ENCODE measurements at regions not wholly inside any gene's neighbourhood (a gene's known extent, or its start where the extent isn't known, plus 50 kb on each side); places are given as distances from the start of the nearest gene placed in this dataset.

GRCh38 chr1:4549930-4550329 lies 104.5 kb upstream of the AJAP1 start:
- Histone ChIP-seq H3K9me3 (no peaks in the 10 kb centered on the region), H3K36me3 (no peaks in the 10 kb centered on the region), H3K4me1 (ENCODE audit: control insufficient read depth in 1 of 2, insufficient read depth in 1 of 2, low read depth in 1 of 2, low read length in 1 of 2) (no peaks in the 10 kb centered on the region), H3K4me3 (ENCODE audit: low read depth in 1 of 2, low read length in 1 of 2) (no peak overlapping the region), H3K27ac (no peak overlapping the region), H3K27me3 (no peaks in the 10 kb centered on the region)
- no peak for TF ChIP-seq CTCF (IDR thresholded peaks at IDR 0.05)

- no peak overlapping the region for H3K27ac ChIP-seq
- no peaks in the 10 kb centered on the region for H3K27me3 ChIP-seq
- no peaks in the 10 kb centered on the region for H3K4me1 ChIP-seq (ENCODE audit: control insufficient read depth in 1 of 2, insufficient read depth in 1 of 2, low read depth in 1 of 2, low read length in 1 of 2)
- H3K36me3 ChIP-seq = no peaks in the 10 kb centered on the region
- no peaks in the 10 kb centered on the region for H3K9me3 ChIP-seq
- no peak for TF ChIP-seq CTCF (IDR thresholded peaks at IDR 0.05)
- no peak overlapping the region for H3K4me3 ChIP-seq (ENCODE audit: low read depth in 1 of 2, low read length in 1 of 2)
Measured at GRCh38 chr1:4550941-4551340, 103.5 kb upstream of the AJAP1 start.

GRCh38 chr1:4551706-4552105 lies 102.7 kb upstream of the AJAP1 start:
- Histone ChIP-seq H3K27ac (no peak overlapping the region), H3K36me3 (no peaks in the 10 kb centered on the region), H3K9me3 (no peaks in the 10 kb centered on the region), H3K27me3 (no peaks in the 10 kb centered on the region), H3K4me3 (ENCODE audit: low read depth in 1 of 2, low read length in 1 of 2) (no peak overlapping the region), H3K4me1 (ENCODE audit: control insufficient read depth in 1 of 2, insufficient read depth in 1 of 2, low read depth in 1 of 2, low read length in 1 of 2) (no peaks in the 10 kb centered on the region)
- no peak for TF ChIP-seq CTCF (IDR thresholded peaks at IDR 0.05)

GRCh38 chr1:4553761-4554160 lies 100.6 kb upstream of the AJAP1 start:
- TF ChIP-seq CTCF (IDR thresholded peaks at IDR 0.05) = no peak
- no peaks in the 10 kb centered on the region for H3K4me1 ChIP-seq (ENCODE audit: control insufficient read depth in 1 of 2, insufficient read depth in 1 of 2, low read depth in 1 of 2, low read length in 1 of 2)
- no peaks in the 10 kb centered on the region for H3K27me3 ChIP-seq
- H3K4me3 ChIP-seq (ENCODE audit: low read depth in 1 of 2, low read length in 1 of 2) = no peak overlapping the region
- no peaks in the 10 kb centered on the region for H3K9me3 ChIP-seq
- no peak overlapping the region for H3K27ac ChIP-seq
- no peaks in the 10 kb centered on the region for H3K36me3 ChIP-seq

- no peak overlapping the region for H3K4me3 ChIP-seq (ENCODE audit: low read depth in 1 of 2, low read length in 1 of 2)
- no peak overlapping the region for H3K27ac ChIP-seq
- H3K4me1 ChIP-seq (ENCODE audit: control insufficient read depth in 1 of 2, insufficient read depth in 1 of 2, low read depth in 1 of 2, low read length in 1 of 2) = no peaks in the 10 kb centered on the region
- TF ChIP-seq CTCF (IDR thresholded peaks at IDR 0.05) = no peak
- H3K27me3 ChIP-seq = no peaks in the 10 kb centered on the region
- H3K36me3 ChIP-seq = no peaks in the 10 kb centered on the region
- no peaks in the 10 kb centered on the region for H3K9me3 ChIP-seq
Measured at GRCh38 chr1:4554271-4554865, 100.0 kb upstream of the AJAP1 start.

GRCh38 chr1:4557949-4558348 lies 96.5 kb upstream of the AJAP1 start:
- Histone ChIP-seq H3K27ac (no peak overlapping the region), H3K36me3 (no peaks in the 10 kb centered on the region), H3K27me3 (peaks cover 8% of the 10 kb centered on the region), H3K4me3 (ENCODE audit: low read depth in 1 of 2, low read length in 1 of 2) (no peak overlapping the region), H3K4me1 (ENCODE audit: control insufficient read depth in 1 of 2, insufficient read depth in 1 of 2, low read depth in 1 of 2, low read length in 1 of 2) (no peaks in the 10 kb centered on the region), H3K9me3 (no peaks in the 10 kb centered on the region)
- no peak for TF ChIP-seq CTCF (IDR thresholded peaks at IDR 0.05)

Data from neutrophil (primary cell).